ENCODE measurements at regions not wholly inside any gene's neighbourhood (a gene's known extent, or its start where the extent isn't known, plus 50 kb on each side); places are given as distances from the start of the nearest gene placed in this dataset.

DNA sequence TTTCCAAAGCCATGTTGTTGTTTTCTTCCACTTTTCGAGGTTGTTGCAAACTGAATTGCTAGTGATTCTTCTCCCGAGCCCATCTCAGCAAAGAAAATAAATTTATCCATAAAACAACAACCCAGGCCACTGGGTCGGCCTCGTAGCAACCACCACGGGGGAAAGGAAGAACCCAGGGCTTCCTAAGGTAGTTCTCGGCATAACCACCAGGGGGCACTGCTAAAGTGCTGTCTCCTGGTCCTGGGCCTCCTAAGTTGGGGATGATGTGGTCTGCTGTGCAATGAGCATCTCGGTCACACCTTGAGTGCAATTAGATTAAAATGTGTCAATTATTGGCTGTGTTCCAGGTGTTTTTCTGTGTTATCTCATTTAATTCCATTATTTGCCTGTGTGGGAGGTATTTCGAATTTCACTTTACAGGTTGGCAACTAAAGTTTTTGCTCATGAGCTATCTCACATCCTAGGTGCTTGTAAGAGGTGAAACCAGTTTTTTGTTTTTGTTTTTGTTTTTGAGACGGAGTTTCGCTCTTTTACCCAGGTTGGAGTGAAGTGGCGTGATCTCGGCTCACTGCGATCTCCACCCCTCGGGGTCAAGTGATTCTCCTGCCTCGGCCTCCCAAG, 102.8 kb upstream of the DAP start:
- DNase-seq = peak; percentile 86
- no peaks in the 10 kb centered on the region for H3K36me3 ChIP-seq (replicated peaks; ENCODE audit: control insufficient read depth, insufficient read depth, low read length)

DNA sequence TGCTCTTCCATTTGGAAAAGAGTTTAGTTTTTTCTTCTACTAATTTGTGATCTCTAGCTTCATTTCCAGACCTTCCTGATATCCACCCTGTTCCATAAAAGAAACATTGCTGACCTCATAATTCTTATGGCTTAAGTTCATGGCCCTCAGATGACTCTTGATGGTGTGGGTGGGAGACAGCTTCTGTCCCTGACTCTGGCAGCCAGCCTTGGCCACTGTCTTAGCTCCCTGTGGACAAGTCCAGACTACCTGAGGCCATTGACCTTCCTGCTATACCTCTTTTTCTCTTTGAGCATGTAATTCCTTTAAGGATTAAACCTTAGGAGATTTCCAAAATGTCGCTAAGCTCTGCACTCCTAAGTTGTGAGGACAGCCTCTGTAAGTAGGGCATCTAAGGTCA, 101.1 kb upstream of the DAP start:
- no peak for DNase-seq
- Histone ChIP-seq H3K27me3 (ENCODE audit: control insufficient read depth, insufficient read depth, low read length) (peaks cover 5% of the 10 kb centered on the region), H3K4me3 (ENCODE audit: insufficient read depth, low read depth, low read length) (no peak overlapping the region), H3K36me3 (replicated peaks; ENCODE audit: control insufficient read depth, insufficient read depth, low read length) (no peaks in the 10 kb centered on the region)

More for the DNA sequence above, 102.8 kb upstream of the DAP start:
- Histone ChIP-seq H3K4me3 (ENCODE audit: insufficient read depth, low read depth, low read length) (no peak overlapping the region), H3K27me3 (ENCODE audit: control insufficient read depth, insufficient read depth, low read length) (no peaks in the 10 kb centered on the region)

DNA sequence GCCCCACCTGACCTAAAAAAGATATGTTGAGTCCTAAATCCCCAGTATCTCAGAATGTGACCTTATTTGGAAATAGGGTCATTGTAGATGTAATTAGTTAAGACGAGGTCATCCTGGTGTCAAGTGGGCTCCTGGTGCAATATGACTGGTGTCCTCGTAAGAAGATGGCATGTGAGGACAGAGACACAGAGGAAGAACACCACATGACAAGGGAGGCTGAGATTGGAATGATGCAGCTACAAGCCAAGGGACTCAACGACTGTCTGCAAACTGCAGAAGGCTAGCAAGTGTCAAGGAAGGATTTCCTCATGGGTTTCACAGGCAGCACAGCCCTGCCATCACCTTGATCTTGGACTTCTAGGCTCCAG, 100.4 kb upstream of the DAP start:
- DNase-seq = no peak
- H3K27me3 ChIP-seq (ENCODE audit: control insufficient read depth, insufficient read depth, low read length) = peaks cover 5% of the 10 kb centered on the region
- no peak overlapping the region for H3K4me3 ChIP-seq (ENCODE audit: insufficient read depth, low read depth, low read length)
- H3K36me3 ChIP-seq (replicated peaks; ENCODE audit: control insufficient read depth, insufficient read depth, low read length) = no peaks in the 10 kb centered on the region

DNA sequence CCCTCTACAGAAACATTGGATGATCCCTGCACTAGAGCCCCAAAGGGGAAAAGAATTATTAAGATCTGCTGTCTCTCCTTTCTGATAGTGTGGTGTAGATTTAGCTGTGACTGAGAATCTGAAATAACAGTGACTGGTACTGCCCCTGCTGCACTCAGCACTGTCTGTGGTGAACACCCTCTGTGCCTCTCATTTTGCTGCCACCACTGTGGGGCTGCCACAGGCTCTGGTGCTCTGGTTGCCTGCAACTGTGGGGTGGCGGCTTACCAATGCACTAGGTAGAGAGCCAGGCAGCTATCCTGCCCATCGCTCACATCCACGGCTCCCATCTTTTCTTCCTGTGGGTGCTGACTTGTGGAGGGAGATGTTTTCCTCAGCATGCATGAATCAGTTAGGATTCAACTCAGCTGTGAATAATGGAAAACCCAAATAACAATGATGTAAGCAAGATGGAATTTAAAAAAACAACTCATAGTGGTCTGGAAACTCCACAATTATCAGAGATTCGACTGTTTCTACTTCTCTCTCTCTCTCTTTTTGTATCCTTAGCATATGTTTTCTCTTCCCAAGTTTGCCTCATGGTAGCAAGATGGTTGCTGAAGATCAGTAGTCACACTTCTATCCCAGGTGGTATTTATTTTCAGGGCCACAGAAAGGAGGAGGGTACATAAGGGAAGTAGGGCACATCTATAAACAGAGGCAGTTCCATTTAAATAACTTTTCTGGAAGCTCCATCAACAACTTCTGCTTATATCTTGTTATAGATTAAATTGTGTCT, 99.8 kb upstream of the DAP start:
- Histone ChIP-seq H3K36me3 (replicated peaks; ENCODE audit: control insufficient read depth, insufficient read depth, low read length) (no peaks in the 10 kb centered on the region), H3K27me3 (ENCODE audit: control insufficient read depth, insufficient read depth, low read length) (peaks cover 5% of the 10 kb centered on the region), H3K4me3 (ENCODE audit: insufficient read depth, low read depth, low read length) (no peak overlapping the region)
- no peak for DNase-seq

DNA sequence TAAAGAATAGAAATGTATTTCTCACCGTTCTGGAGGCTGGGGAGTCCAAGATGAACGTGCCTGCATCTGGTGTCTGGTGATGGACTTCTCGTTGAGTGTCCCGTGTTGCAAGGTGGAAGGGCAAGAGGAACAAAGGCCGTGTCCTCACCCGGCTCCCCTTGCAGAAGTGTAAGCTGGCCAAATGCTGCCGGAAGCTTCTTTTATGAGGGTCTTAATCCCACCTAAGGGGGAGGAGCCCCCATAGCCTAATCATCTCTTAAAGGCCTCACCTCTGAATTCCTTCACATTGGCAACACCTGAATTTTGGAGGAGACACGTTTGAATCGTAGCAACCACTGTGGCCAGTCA, 99.1 kb upstream of the DAP start:
- H3K36me3 ChIP-seq (replicated peaks; ENCODE audit: control insufficient read depth, insufficient read depth, low read length) = no peaks in the 10 kb centered on the region
- no peak for DNase-seq
- H3K27me3 ChIP-seq (ENCODE audit: control insufficient read depth, insufficient read depth, low read length) = peaks cover 5% of the 10 kb centered on the region
- no peak overlapping the region for H3K4me3 ChIP-seq (ENCODE audit: insufficient read depth, low read depth, low read length)

DNA sequence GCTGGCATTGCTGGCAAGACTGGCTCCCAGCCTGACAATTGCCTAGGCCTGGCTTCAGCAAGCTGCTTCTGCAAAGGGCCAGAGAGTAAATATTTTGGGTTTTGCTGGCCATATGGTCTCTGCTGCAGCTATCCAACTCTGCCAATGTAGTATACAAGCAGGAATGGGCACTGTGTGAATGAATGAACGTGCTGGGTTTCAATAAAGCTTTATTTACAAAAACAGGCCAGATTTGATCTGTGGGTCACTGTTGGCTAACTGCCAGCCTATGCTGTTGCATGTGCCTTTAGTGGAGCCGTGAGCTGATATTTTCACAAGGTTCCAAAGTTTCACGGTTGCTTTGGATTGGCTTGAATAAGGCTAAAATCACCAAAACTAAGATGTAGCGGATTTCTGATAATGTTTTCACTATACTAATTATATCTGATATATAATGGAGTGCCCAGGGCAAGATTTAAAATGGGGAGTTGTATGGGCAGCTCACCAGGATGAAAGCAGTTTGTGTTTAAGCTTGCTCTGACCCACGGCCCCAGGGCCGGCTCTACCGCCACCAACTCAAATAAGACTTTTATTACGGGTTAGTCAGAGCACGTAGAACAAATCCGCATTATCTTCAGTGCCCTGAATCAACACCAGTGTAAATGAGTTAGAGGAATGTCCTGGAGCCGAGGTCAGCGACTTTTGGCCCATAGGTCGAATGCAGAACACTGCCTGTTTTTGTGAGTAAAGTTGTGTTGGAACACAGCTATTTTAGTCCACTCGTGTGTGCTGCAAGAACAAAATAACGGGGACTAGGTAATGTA, 98.6 kb upstream of the DAP start:
- H3K4me3 ChIP-seq (ENCODE audit: insufficient read depth, low read depth, low read length) = no peak overlapping the region
- peaks cover 5% of the 10 kb centered on the region for H3K27me3 ChIP-seq (ENCODE audit: control insufficient read depth, insufficient read depth, low read length)
- no peak for DNase-seq
- H3K36me3 ChIP-seq (replicated peaks; ENCODE audit: control insufficient read depth, insufficient read depth, low read length) = no peaks in the 10 kb centered on the region

DNA sequence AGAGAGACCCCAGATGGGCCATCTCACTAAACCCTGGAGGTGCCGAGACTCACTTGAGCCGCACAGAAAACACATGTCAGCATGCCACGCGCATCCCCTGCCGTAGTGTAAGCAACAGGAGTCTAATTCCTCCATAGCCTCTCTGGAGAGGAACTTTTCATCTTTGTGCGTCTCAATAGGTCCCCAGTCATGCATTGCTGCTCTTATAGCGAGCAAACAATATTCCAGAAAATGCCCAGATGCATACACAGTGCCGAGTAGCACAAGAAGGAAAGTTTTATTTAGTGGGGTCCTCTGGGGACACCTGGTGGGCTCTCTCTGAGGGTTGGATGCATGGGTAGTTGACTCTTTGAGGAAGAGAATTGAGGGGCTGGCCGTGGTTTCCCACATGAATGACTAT, 97.9 kb upstream of the DAP start:
- Histone ChIP-seq H3K36me3 (replicated peaks; ENCODE audit: control insufficient read depth, insufficient read depth, low read length) (no peaks in the 10 kb centered on the region), H3K27me3 (ENCODE audit: control insufficient read depth, insufficient read depth, low read length) (peaks cover 5% of the 10 kb centered on the region), H3K4me3 (ENCODE audit: insufficient read depth, low read depth, low read length) (no peak overlapping the region)
- no peak for DNase-seq

DNA sequence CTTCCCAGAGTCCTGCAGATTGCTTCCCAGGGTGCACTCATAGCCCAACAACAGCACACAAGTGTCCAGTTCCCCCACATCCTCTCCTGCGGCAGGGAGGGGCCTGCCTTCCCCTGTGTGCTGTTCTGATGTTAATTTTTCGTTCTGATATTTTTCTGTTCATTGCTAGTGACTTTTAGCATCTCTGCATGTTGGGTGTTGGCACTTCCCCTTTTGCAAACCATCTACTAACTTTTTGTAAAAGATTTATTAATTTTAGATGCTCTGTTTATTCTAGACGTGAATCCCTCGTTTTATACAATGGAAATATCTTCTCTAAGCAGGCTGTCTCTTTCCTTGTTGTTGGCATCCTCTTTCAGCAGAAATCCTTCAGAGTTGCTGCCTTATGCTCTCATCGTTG, 97.3 kb upstream of the DAP start:
- Histone ChIP-seq H3K27me3 (ENCODE audit: control insufficient read depth, insufficient read depth, low read length) (peaks cover 5% of the 10 kb centered on the region), H3K4me3 (ENCODE audit: insufficient read depth, low read depth, low read length) (no peak overlapping the region), H3K36me3 (replicated peaks; ENCODE audit: control insufficient read depth, insufficient read depth, low read length) (no peaks in the 10 kb centered on the region)
- no peak for DNase-seq

DNA sequence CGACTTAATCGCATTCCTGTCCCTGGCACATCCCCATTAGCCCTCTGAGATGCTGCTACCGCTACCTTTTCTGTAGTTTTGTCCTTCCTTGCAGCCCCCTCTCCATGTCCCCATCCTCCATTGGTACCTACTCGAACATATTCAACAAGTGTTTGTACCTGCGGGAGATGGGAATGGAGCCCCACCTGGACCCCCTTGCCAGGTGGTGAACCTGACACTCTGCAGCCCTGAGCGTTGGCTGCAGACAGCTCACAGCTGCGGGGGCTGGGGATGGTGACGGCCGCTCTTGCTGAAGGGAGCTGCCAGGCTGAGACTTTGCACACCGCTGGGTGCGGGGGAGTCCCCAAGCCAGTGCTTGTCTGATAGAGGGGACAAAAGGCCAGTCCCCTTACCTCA, 96.3 kb upstream of the DAP start:
- Histone ChIP-seq H3K36me3 (replicated peaks; ENCODE audit: control insufficient read depth, insufficient read depth, low read length) (no peaks in the 10 kb centered on the region), H3K4me3 (ENCODE audit: insufficient read depth, low read depth, low read length) (peak overlapping the region; percentile 20; the same call in 1 of the 2 replicates), H3K27me3 (ENCODE audit: control insufficient read depth, insufficient read depth, low read length) (peaks cover 5% of the 10 kb centered on the region)
- no peak for DNase-seq

DNA sequence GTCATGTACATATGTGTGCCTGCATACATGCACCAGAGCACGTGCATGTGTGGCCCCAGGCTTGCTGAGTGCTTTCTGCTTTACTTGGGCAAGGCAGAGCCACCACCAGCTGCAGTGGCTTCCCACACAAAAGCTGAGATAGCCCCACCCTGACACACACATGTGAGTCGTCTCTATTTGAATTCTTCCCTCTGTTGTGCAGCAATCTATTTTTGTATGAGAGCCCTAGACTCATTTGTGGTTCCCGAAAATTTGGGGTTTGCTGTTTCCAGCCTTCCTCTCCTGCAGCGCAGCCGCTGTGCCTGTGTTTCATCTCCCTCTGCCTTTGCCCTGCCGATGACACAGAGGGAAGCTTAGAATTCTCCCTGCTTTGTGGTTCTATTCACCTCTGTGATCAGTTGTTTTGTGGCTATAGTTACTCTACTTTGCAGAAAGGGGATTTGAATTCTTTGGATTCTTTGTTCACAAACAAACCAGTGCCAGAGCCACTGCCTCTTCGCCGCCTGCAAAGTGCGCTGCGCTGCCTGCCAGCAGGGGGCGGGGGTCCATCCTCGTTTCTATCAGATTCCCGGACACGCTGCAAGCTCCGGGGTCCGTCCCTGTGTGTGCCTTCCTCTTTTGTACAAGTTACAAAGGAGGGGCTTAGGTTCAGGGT, 95.8 kb upstream of the DAP start:
- Histone ChIP-seq H3K4me3 (ENCODE audit: insufficient read depth, low read depth, low read length) (peak overlapping the region; percentile 20; the same call in 1 of the 2 replicates), H3K27me3 (ENCODE audit: control insufficient read depth, insufficient read depth, low read length) (peaks cover 5% of the 10 kb centered on the region), H3K36me3 (replicated peaks; ENCODE audit: control insufficient read depth, insufficient read depth, low read length) (no peaks in the 10 kb centered on the region)
- DNase-seq = peak; percentile 86

DNA sequence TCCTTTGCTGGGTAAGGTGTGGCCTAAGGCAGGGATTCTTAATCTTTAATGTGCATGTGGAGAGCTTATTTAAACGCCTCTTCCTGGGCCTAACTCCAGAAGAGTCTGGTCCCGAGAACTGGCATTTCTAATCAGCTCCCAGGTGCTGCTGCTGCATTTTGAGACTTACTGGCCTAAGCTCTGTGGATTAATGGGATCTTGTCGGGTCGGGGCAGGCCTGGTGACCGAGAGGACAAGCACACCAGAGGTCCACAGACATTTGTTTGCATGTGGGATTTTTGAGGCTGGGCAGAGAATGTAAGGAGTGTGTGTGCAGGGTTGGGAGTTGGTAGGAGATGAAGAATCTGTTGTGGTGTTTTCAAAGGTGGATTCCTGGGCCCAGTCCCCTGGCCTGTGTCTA, 95.0 kb upstream of the DAP start:
- Histone ChIP-seq H3K36me3 (replicated peaks; ENCODE audit: control insufficient read depth, insufficient read depth, low read length) (no peaks in the 10 kb centered on the region), H3K4me3 (ENCODE audit: insufficient read depth, low read depth, low read length) (no peak overlapping the region), H3K27me3 (ENCODE audit: control insufficient read depth, insufficient read depth, low read length) (peaks cover 5% of the 10 kb centered on the region)
- DNase-seq = no peak

DNA sequence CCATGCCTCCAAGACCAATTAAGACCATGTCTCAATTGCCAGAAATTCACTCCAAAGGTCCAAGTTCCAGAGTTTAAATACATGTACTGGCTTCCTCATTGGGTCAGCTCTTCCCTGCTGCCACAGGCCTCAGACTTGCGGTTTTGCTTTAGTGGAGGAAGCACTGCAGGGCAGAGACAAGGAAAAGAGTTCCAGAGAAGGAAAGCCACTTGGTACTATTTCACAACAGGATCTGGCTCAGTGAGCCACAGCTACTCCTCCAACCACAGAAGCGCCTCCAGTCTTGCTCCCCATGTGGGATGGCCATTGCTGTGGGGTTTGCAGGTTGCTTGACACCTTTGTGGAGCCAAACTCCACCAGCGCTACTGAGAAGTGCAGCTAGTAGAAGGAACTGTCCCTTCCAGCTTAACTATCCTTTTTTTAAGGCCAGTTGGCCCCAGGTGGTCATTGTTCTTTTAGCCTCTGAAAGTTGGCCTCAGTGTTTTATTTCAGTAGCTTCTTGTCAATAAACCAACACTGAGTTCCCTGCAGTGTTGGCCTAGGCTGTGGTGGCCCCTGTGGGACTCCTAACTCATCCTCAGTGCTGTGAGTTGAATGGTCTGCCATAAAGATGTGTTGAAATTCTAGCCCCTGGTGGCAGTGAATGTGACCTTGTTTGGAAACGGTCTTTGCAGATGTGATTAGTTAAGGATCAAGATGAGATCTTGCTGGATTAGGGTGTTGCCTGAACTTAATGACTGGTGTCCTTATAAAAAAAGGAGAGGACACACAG, 93.7 kb upstream of the DAP start:
- DNase-seq = no peak
- H3K27me3 ChIP-seq (ENCODE audit: control insufficient read depth, insufficient read depth, low read length) = peaks cover 5% of the 10 kb centered on the region
- no peak overlapping the region for H3K4me3 ChIP-seq (ENCODE audit: insufficient read depth, low read depth, low read length)
- no peaks in the 10 kb centered on the region for H3K36me3 ChIP-seq (replicated peaks; ENCODE audit: control insufficient read depth, insufficient read depth, low read length)

DNA sequence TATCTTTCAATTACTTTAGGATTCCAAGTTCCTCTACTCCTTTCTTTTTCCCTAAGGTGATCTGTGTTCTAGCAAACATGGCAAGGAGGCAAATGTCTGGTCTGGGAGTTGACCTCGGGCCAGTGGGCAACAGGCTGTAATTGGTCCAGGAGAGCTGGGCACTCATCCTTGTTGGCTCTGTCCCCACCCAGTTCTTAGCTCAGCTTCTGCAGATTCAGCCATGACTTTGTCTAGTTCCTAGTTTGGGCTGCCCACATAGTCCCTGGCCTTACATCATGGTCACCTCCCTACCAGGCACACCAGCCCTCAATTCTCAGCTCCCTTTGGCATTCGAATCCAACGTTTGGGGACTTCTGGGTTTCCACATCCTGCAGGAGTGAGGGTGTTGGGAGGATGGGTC, 92.1 kb upstream of the DAP start:
- no peak for DNase-seq
- Histone ChIP-seq H3K4me3 (ENCODE audit: insufficient read depth, low read depth, low read length) (no peak overlapping the region), H3K36me3 (replicated peaks; ENCODE audit: control insufficient read depth, insufficient read depth, low read length) (no peaks in the 10 kb centered on the region), H3K27me3 (ENCODE audit: control insufficient read depth, insufficient read depth, low read length) (peaks cover 5% of the 10 kb centered on the region)

DNA sequence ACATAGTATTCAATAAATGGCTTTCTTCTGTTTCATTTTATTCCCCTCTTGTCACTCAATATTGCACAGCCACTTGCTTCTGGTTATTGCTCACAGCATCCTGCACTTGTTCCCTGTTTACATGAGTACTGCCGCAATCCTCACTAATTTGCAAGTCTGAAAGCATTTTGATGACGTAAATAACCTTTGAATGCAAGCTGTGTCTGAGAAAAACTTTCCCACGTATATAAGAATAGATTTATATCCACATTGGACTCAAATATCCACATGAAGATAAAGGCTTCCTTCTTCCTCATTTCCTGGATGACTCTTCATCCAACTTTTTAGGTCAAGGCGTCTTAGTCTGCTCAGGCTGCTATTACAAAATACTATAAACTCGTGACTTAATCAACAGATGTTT, 88.2 kb upstream of the DAP start:
- Histone ChIP-seq H3K4me3 (ENCODE audit: insufficient read depth, low read depth, low read length) (no peak overlapping the region), H3K27me3 (ENCODE audit: control insufficient read depth, insufficient read depth, low read length) (no peaks in the 10 kb centered on the region), H3K36me3 (replicated peaks; ENCODE audit: control insufficient read depth, insufficient read depth, low read length) (no peaks in the 10 kb centered on the region)
- no peak for DNase-seq
